GDM1 (cell line): ENCODE measurements at regions not wholly inside any gene's neighbourhood (a gene's known extent, or its start where the extent isn't known, plus 50 kb on each side); places are given as distances from the start of the nearest gene placed in this dataset.

Experiments
- DNase-seq: peaks from one replicate; lab custom pipeline; 2025; lab: John Stamatoyannopoulos, UW

DNA sequence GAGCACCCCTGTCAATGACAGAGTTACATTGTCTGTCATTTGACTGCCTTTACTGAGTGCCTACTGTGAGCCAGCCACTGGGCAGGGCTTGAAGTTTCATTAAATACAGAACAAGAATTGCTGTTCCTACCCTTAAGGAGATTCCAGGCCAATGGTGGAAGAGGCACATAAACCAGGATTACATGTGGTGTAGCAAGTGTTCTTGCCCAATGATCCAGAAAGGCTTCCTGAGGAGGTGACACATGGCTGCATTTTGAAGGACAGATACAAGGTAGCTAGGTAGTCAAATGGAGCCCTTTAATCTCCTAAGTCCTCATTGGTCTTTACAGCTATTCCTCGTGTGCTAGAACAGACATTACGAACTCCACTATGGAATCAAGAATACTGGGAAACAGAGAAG, 312.7 kb downstream of the ETAA1 start:
- DNase-seq, result no peak

DNA sequence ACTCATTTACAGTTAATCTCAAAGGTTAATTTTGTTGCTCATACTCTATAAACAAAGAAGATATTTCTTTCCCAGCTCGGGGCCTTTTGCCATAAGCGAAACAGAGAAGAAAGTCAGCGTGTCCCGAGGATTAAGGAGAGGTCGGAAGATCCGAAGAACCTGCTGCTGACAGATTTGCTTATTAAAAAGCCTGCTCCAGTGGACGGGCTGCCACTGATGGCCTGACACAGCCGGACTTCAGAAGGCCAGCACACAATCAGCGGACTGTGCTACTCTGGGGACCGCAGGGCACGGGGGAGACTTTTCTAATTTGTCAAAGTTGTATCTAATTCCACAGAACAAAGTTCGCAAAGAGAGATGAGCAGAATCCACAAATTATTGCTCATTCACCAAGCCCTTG, 315.4 kb downstream of the ETAA1 start:
- DNase-seq, result no peak

DNA sequence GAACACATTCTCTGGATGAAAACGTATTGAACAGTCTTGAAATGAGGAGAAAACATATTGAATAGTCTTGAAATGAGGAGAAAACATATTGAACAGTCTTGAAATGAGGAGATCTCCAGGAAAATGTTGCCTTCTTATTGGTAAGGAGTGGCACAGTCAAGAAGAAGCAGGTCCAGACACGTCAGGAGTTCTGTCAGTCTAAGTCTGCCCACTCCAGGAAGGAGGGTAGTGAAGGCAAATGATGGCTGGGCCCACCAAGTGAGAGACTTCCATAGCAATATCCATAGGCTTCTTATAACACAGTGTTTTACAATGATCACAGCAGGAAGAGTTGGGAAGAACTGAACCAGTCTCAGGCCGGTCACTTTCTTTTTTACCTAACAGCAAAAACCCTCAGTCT, 316.2 kb downstream of the ETAA1 start:
- DNase-seq, result no peak

DNA sequence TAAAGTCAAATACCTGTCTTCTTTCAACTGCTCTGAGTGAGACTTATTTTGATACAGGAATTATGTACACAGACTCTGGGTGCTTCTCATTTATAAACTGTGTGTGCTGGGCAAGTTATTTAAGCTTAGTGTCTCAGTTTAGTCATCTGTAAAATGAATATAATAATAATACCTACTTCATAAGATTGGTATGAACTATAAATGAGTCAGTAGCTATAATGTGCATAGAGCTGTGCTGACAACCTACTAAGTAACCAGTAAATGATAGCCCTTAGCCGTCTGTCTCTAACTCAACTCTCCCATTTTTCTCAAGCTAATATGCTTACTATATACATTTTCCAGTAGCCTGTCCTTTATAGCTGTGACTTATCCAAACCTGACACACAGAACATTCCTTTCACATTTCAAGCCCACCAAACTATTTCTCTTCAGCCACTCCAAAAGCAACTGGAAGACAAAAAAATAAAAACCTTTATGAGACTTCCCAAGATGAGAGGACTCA, 319.8 kb downstream of the ETAA1 start:
- DNase-seq, result no peak

DNA sequence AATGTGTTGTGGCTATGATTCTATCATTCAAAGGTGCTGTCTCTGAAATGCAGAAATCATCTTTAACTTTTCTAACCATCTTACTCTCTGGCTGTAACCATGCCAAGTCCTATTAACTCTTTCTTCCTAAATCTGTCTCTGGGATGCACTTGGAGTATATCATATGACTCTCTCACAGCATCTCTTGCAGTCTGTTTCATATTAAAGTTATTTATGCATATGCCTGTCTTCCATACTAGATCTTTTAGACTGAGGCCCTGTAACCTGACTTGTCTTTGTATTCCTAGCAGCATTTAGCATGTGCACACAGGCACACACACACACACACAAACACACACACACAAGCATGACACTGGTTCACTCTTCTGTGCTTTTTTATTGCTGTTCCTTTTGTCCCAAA, 320.6 kb downstream of the ETAA1 start:
- DNase-seq, result no peak

DNA sequence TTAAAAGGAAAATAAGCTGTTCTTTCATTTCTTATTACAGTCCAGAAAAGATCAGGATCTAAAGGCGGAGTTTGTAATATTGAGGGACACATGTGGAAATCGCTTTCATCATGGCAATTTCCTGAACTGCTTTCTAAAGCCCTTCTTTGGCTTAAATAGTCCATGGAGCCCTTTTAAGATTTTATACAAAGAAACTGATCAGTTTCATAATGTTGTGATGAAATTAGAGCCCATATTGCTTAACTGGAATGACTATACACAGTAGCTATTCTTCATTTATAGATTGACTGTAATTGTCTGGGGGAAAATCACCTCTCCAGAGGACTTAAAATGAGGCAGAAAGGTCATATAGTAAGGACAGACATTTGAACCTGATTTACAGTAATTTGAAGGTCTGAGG, 322.2 kb downstream of the ETAA1 start:
- DNase-seq, result no peak

DNA sequence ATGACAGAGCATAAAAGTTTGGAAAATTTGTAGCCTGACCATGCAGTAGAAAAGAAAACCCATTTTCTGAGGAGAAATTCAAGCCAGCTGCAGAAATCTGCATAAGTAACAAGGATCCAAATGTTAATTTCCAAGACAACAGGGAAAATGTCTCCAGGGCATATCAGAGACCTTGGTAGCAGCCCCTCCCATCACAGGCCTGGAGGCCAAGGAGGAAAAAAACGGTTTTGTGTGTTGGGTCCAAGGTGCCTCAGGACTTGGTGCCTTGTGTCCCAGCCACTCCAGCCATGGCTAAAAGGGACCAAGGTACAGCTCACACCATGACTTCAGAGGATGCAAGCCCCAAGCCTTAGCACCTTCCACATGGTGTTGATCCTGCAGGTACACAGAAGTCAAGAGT, 324.4 kb downstream of the ETAA1 start:
- DNase-seq, result no peak

DNA sequence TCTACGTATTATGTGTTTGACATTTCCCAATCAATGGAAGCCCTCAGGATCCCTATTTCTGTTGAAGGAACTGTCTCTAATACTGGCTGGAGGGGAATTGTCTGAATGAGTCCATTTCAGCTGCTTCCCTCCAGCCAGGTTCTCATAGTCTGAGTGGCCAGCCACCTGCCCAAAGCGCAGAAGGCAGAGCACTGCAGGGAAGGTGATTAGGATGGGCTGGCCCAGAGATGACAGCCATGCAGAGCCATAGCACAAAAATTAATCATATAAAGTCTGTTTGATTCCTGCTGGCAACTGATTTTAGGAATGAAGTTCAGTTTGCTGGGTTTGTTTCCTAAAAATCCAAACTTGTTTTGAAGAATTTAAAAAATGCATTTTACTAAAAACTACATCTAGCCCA, 327.1 kb downstream of the ETAA1 start:
- DNase-seq, result no peak

DNA sequence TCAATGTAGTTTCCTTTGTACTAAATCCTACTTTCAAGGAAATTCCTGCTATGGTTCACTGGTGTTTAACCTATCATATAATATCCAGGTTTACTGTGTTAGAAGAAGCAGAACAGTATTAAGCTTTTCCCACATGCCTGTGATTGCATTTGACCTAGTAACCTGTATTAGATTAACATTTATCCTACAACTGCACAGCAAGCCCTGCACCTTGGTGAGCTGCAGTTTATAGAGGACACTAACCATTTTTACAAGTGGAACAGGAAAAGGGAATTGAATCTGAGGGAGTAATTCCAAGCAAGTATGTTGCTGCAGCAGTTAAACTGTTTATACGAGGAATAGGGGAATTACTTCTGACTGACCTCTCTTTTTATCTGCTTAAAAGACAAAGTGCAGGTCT, 328.6 kb downstream of the ETAA1 start:
- DNase-seq, result no peak

DNA sequence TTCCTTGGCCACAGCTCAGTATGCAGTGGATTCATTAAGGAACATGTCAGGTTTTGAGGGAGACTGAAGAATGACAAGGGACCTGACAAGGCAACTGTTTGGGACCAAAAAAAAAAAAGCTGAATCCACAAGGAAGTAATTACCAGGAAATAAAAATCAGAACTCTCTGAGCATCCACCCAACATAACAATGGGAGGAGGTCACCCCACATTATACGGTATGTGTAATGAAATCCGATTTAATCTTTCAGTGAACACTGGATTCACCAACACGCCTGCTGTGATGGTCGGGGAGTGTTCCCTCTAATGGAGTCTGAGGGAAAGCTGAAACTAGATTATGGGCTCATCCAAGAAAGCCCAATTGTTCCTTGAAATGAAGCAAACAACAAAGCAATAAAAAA, 329.3 kb downstream of the ETAA1 start:
- no peak for DNase-seq

DNA sequence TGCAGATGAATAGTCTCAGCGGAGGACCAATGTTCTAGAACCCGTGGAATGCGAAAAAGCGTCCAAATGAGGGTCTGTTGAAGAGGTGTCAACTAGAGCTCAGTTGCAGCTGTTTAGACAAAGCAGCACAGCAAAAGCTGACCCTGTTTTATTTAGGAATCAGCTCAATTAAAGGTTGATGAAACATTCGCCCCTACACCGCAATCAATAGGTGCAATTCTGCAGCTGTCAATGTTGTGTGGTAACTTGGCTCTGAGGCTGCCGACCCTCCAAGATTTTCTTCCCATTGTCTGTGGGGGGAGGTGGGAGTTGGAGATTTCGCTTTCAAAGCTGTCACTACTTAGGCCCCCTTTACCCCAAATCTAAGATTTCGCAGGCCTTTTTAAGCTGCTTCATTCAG, 330.0 kb downstream of the ETAA1 start:
- no peak for DNase-seq

DNA sequence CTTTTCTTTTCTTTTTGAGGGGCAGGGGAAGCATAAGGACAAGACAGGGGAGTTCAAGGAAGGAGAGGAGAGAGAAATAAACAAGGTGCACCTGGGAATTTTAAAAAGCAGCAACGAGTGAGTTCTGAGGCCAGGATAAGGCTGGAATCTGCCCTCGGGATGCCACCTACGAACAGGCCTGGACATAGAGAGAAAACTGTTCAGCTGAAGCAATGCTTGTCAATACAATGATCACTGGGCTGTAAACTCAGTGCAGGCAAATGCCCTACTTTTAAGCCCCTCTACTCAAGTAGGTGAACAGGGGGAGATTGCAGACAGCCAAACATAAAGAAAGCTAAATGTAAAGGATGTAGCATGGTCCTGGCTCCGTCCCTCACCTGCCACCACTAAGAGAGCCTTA, 330.5 kb downstream of the ETAA1 start:
- DNase-seq, result no peak

DNA sequence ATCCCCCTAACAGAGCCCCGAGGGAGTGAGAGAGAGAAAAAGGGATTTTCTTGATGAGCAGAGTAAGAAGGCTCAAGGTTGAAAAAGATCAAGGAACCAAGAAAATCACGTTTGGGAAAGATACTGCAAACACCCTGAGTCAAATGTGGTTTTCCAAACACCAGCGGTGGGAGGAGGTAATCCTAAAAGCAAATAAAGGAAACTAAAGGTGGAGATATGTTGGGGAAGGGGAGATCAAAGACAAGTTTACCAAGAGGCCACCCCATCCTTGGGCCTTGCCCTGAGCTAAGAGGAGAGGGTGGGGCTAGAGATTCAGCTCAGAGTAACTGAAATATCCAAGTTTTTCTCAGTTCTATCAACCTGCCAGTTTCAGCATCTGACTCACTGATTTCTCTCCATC, 332.3 kb downstream of the ETAA1 start:
- no peak for DNase-seq

DNA sequence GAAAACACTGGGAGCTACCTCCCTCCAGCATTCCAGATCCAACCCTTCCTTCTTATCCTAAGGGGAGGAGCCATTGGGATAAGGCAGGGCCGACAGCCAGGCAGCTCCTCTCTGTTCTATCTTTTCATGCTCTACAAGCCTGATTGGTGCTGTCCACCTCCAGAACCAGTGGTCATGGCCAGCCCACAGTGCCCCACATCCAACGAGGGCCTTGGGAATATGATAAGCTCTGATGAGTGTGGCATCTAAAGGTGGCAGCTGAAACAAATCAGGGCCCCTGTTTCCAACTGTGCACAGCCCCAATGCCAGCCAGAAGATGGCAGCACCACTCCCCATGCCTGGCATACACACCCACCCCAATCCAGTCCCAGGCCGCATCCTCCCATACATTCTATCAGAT, 329.3 kb downstream of the C1D start:
- DNase-seq, result no peak

DNA sequence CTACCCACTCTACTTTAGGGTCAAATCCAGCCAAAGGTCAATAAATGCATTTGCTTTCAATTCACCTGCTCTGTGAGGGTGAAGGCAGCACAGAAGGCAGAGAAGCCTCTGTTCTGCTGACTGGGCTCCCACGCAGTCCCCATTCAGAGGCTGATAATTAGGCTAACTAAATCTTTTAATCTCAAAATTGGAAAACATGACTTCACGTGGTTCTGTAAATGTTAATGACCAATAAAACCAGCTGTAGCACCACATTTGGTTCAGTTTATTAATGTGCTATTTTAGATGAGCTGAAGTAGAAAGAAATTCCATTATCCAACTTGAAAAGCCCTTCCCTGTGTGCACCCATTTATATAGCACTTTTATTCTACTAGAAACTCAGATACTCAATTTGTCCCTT, 310.6 kb downstream of the C1D start:
- no peak for DNase-seq

DNA sequence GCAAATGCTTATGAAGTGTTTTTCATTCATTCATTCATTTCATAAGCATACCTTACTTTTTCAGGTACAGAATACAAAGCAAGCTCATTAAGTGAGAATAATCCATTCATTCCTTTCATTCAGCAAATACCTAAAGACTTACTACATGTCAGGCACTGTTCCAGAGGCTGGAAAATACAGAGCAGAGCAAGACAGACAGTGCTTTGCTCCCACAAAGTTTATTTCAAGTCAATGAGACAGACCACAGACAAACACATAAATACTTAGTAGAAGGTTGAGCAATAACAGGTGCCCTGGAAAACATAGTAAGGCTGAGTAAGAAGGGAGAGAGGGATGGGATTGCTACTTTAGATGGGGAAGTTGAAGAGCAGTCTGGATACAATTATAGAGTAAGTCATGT, 309.8 kb downstream of the C1D start:
- no peak for DNase-seq

DNA sequence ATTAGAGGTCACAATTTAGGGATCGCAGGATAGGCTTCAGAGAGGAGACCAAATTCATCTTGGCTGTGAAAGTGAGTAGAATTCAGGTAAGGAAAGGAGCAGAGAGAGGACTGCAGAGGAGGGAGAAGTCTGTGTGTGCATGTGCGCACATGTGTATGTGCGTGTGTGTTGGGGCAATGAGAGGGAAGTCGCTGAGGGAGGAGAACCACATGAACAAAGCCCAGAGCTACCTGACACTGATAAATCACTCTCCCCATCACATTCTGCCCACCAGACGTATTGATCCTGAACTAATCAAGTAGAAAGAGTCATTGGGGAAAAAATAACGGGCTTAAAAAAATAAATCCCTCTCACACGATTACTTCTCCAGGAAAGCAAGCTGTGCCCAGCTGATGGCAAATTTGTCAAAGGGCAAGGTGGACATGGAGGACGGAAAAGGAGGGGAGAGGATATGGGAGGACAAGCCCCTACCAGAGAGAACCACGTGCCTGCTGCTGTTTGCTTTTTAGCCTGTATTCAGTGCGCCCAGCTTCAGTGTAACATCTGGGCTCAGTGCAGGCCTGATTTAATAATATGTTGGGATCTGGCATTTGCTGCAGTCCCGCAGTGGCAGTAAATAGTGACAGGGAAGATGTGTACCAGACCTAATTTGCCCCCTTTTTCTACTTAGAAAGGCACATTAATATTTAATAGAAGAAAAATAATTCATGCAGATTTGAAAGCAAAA, 307.5 kb downstream of the C1D start:
- DNase-seq, result no peak

DNA sequence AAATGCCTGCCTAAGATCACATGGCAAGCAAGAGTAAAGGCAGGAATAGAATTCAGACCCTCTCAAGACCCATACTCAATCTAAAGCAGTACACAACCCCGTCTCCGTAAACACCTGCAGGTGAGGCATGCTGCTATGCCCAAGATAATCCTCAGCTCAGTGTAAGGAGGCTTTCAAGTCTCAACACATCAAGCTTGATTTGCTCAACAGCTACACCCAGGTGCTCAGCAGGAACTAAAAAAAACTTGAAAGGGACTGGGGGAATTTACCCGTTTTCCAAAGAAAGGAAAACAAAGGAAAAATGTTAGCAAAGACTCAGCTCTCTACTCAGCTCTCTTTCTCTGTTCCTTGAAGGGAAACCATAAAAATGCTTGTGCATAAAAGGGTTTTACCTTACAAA, 301.8 kb downstream of the C1D start:
- no peak for DNase-seq

DNA sequence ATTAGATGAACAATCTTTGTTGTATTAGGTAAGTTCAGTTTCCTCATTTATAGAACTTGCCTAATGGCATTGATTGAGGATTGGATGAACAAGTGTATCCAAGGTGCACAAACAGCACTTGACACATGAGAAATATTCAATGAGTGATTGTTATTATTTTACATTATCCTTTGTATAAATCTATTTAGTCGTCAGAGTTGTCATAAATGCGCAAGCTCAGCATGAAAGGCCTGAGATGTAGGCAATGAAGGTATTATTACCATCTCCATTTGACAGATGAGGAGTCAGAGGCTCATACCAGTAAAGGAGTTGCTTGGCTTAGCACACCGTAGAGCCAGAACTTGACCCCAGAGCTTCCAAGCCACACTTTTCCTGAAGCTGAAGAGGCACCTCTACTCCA, 291.4 kb downstream of the C1D start:
- no peak for DNase-seq

DNA sequence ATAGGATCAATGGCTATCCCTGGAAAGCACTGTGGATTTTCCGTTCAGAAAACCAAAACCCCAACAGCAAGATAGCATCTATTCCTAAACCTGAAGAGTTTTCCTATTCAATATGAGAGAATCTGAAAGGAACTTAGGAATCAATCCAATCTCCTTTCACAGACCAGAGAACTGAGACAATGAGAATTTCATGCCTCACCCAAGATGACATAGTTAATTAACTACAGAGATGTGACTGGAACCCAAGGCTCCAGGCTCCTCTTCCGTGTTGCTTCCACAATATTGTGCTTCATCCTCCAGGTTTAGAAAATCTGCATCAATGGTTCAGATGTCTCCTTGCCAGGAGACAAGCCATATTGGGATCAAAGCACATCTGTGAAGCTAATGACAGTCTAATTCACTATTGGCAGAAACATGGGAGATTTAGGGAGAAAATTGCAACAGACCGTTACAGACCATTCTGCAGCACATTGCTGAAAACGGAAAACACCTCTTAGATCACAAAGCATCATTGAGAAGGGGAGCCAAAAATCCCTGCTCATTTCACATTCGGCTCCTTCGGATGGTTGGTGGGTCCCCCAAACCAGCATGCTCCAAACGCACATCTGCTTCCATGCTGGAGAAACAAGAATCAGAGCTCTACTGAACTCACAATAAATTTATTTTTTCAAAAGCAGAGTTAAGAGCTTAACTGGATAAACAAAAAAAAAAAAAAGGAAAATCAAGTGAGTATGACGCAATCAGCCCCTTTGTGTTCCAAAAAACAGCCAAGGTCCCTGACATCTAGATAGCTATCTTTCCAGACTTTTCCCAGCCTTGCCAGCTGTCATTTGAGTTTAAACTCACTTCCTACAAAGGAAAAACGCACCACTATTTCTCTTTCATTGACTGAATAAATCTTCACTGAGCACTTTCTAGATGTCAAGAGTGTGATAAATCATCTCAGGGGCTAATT, 290.3 kb downstream of the C1D start:
- DNase-seq, result no peak

DNA sequence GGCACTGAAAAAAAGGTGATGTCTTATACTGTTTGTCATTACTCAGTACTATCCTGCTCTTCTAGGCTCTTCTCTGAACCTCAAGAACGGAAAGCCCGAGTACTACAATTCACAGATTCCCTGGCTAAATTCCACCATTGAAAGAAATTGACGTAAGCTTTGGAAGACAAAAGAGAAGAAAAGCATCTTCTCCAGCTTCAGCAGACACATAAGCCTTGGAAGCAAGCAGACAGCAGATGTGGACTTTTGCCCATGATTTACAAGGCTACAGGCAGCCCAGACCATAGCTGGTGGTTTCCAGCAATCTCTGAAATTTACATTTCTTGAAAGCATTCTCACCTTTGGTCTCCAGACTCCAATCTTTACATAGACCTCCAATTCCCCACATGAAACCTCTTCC, 289.0 kb downstream of the C1D start:
- DNase-seq, result no peak

DNA sequence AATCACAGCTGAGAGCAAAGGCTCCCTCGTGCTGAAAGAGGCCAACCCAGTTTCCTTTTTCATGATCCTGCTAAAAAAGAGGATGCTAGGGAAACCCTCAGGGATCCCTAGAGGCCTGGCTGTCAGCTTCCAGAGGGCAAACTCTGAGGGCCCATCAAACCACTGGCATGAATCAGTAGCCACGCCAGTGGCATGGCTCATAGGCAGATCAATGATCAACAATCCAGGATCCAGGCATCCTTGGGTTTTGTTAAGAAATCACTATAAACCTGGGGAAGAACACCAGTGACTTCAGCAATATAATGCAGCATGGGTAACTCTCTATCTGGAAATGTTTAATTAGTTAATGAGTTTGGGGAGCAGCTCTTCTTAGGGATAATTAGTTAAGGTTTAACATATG, 286.5 kb downstream of the C1D start:
- DNase-seq, result no peak

DNA sequence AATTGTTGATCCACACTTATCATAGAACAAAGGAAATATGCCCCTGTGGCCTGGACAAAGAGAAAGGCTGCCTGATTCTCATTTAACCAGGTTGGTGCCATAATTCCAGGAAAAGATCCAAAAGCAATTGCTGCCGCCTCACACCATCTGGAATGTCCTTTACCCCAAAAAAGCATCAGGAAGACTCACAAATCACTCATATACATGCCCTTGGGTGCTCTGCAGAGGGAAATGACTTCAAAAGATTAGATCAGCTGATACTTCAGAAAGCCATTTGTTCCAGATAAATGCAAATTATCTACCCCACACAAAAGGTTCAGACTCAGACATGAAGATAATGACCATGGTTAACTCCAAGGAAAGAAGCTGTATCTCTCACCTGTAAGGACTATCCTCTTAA, 285.8 kb downstream of the C1D start:
- no peak for DNase-seq
